ENCODE measurements at regions not wholly inside any gene's neighbourhood (a gene's known extent, or its start where the extent isn't known, plus 50 kb on each side); places are given as distances from the start of the nearest gene placed in this dataset.

GRCh38 chr16:86777381-86777946 is 199.1 kb downstream of the FOXL1 start:
- no peak for DNase-seq

DNA sequence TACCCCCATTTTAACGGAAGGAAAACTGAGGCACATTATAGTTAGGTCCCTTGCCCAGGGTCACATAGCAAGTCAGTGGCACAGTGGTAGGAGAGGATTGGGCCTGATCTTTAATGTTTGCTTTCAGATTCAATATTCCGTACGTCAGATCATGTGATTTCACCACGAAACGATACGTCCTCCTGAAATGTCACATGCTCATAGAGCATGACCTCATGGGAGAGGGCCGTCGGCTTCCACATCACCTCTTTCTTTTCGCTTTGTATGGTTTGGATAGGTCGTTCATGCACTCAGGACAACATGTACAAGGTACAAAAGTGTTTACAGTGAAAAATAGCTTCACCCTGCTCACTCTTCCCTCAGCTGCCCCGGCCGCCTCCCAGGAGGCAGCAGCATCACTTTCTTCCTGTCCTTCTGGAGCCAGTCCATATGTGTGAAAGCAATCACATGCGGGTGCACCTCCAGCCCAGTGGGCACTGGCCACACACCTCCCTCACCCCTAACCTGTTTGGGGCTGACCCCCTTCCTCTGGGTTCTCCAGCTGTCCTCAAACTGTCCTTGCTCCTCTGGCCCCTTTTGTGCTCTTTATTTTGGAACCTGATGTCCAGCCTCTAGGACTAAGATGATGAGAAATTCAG is 199.9 kb downstream of the FOXL1 start:
- no peak for DNase-seq

GRCh38 chr16:86778978-86779377 is 200.6 kb downstream of the FOXL1 start:
- no peak for DNase-seq

GRCh38 chr16:86781046-86781445 is 202.7 kb downstream of the FOXL1 start:
- no peak for DNase-seq

- DNase-seq = no peak
Measured at GRCh38 chr16:86783636-86784626, 205.6 kb downstream of the FOXL1 start.

- no peak for DNase-seq
Measured at GRCh38 chr16:86786338-86786737, 208.0 kb downstream of the FOXL1 start.

GRCh38 chr16:86786994-86787393 is 208.6 kb downstream of the FOXL1 start:
- no peak for DNase-seq

- DNase-seq = no peak
Measured at GRCh38 chr16:86787538-86787937, 209.2 kb downstream of the FOXL1 start.

DNA sequence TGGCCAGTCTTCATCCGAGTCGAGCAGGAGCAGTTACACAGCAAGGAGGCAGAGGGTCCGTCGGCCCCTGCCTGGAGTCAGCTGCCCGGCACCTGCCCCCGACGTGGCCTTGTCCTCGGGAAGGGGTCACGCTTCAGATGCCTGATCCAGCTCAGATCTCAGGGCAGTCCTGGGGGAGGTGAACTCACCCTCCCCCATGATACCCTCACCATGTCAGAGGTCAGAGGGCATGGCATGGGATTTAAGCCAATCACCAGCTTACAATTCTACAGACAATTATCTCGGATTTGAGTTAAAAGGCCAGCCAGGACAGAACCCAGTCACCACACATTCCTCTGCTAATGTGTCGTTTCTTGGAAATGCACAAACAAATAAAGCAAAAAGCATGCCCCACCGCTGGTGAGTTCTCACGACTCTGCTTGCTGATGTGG is 211.3 kb downstream of the FOXL1 start:
- no peak for DNase-seq

DNA sequence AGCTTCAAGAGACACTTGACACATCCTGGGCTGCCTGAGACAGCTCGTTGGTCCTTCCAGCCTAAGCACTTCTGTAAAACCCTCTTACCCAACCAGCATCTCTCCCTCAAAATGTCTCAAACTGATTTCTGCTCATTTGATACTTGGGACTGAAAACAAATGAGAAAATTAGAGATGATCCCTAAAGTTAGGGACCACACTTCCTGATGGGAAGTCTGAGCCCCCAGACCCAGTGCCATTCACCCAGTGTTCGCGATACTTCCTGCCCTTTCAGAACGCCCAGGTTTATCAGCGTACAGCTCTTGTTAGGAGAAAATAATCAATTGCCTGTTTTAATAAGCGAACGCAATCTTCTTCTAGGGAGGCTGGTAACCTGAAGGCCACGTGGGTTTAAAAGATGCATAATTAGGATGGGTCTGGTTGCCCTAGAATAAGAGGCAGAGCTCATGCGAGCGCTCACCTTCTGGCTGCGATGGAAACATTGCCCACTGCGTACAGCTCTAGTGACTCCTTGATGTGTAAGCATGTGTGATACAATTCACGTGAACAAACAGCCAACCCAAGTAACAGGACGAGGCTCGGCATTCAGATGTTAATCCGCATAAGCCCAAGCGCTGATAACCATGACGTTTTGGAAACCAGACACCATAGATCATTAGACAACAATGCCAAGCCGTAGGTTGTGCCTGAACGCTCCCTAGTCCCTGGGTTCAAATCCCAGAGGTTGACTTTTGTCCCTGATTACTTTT is 213.1 kb downstream of the FOXL1 start:
- DNase-seq = no peak

DNA sequence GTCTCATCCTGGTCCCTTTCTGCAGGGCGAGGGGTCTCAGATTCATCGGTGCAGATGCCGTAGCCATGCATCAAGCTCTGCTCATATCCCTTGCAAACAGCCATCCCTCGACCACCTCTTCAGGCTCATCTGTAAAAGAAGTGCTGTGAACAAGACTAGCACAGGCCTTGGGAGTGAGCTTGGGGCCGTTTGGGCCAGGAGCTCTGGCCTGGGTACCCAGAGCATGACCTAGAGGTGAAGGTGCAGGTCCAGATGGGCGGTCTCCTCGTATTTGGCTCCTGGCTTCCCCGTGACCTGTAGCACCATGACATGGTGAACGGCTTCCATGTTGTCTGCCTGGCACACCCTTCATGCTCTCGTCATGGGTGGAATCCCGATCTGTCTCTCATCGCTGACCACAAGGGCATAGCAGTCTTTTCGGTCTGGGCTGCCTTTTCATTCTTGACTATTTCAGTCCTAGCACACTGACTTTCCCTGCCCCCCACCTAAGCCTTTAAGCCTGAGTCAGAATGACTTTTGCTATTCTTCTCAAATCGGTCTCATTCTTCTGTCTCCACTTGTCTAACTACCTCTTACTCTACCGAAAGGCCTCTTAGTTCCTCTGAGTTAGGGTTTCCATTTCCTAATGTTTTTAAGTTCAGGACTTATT is 216.0 kb downstream of the FOXL1 start:
- no peak for DNase-seq

DNA sequence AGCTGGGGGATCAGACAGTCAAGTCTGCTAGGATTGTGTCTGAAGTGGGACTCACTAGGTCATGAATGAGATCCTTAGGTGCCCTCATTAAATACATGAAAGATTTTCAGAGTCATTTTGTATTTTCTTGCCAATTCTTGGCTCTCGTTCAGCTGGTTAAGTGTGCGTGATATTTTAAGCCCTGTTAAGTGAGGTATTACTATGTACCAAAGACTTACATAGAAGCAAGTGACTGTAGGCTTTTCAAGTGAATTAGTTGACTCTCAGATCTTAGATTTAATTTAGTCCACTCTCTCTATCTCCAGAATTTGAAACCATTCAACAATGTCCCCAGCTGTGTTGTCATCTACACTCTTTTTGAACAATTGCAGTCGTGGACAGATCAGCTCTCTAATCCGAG is 219.4 kb downstream of the FOXL1 start:
- no peak for DNase-seq

DNA sequence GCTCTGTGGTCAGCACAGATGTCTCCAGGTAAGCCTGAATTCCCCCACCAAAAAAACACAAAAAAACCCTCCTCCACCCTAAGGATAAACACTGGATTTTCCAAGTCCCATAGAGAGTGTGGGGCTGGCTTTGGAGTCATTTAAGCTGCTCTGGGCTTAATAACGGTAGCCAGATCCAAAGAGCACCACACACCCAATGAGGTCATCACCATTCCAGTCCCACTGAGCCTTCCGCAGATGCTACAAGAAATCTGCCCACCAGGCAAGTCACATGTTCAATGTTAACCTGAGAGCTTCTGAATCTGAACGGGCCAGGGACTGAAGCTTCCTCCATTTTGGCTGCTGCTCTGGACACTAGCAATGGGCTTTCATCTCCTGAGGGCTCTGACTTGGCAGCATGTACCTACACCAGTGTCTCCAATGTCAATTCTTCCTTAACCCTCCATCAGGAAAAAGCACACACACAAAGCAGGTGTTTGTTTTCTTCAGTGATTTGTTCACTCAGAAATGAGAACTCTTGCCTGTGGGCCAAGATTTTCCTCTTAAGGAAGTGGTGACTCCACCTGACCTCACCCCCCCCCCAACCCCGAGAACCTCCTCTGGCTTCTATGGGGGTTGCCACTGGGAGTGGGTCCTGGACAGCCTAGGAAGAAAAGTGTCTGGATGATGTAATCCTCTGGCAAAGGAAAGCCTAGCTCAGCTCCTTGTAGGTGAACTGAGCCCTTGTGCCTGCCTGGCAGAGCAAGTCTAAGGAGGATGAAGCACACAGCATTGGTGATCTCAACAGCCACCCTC is 220.1 kb downstream of the FOXL1 start:
- no peak for DNase-seq

DNA sequence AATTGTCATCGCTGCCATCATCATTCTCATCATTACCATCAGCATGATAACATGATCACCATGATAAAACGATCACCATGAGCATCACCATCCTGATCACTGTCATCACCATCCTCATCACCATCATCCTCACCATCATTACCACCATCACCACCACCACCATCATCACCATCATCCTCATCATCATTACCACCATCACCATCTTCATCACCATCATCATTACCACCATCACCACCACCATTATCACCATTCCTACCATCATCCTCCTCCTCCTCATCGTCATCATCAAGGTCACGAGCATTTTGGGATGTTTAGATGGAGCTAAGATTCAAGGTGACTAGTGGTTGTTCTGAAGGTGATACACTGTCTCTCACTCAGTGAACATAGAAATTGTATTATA is 221.0 kb downstream of the FOXL1 start:
- no peak for DNase-seq

DNA sequence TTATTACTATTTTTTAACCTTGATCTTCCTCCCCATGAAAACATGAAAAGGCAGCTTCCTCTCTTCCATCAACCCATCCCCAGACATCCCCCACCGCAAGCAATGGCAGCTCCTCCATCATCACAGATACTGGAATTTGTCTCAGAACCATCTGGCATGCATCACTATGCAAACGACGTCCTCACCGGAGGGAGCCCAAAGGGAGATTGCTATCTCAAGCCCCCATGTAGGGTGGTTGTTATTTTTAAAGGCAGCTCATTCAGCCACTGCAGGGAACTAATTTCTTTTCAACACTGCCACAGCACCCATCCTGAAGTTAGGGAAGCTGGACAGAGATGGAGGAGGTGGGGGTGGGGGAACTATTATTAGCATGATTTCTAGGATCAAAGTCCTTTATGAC is 222.5 kb downstream of the FOXL1 start:
- no peak for DNase-seq

DNA sequence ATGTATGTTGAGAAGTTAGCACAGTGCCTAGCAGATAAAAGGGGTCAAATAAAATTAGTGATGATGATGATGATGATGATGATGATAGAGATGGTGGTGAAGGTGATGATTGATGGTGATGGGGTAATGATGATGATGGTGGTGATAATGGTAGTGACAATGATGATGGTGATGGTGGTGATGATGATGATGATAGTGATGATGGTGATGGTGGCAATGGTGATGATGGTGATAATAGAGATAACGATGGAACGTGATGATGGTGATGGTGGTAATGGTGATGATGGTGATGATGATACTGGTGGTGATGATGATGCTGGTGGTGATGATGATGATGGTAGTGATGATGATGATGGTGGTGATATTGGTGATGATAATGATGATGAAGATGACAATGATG is 223.7 kb downstream of the FOXL1 start:
- DNase-seq = no peak

DNA sequence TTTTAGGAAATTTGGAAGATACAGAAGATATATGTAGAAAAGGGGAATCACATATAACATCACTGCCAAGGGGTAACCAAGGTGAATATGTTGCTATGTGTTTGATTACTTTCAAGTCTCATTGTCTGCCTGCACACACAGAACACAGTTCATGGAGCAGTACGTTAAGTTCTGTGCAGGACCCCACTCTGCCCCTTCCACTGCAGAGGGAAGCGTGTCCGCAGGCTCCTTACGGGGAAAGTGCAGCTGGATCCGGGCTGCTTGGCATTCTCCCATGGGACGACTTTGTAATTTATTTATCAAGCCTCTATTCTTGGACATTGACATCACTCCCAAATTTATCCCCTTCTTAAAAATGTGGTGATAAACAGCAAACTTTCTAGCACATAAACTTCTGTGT is 226.8 kb downstream of the FOXL1 start:
- no peak for DNase-seq

DNA sequence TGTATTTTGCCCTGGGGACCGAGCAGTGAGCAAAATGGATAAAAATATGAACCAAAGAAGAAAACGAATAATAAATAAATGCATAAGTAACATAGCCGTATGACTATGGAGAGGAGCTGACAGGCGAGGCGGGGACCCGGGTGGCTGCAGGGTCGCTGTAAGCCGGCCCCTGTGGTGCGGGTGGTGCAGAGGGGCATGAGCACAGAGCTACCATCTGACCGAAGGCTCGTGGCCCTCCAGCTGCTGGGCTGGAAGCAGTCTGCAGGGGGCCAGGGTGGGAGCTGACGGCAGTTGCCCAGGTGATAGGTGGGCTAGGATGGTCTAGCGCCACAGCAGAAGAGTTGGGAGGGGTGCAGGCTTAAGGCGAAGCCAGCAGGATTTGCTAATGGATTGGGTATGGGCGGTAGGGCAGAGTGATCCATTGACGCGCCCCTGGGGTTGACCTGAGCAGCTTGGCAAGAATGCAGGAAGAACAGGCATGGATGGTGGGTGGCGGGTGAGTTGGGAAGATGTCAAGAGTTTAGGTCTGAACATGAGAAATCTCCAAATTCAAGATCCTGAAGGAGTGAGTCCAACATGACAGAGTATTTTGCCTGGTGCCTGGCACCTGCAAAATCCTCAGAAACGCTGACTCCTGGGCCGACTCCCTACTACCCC is 228.0 kb downstream of the FOXL1 start:
- DNase-seq = no peak

GRCh38 chr16:86806838-86807351 is 228.5 kb downstream of the FOXL1 start:
- DNase-seq = no peak

- DNase-seq = no peak
Measured at GRCh38 chr16:86808863-86809444, 230.6 kb downstream of the FOXL1 start.

All from NCI-H2081 (cell line).